ENCODE measurements at regions not wholly inside any gene's neighbourhood (a gene's known extent, or its start where the extent isn't known, plus 50 kb on each side); places are given as distances from the start of the nearest gene placed in this dataset.

- Histone ChIP-seq H3K27me3 (no peaks in the 10 kb centered on the region), H3K4me1 (no peaks in the 10 kb centered on the region), H3K4me3 (replicated peaks in 1 of 3) (no peak overlapping the region), H3K9me3 (no peaks in the 10 kb centered on the region), H3K27ac (no peak overlapping the region), H3K36me3 (no peaks in the 10 kb centered on the region)
- intact Hi-C loops (cut with DNase I), result no loop called here
- DNase-seq, result no peak
- 49 to 63% methylated on average over 4 of the region's 4 CpGs for WGBS, 2 donors
- TF ChIP-seq CTCF (IDR thresholded peaks at IDR 0.05), result no peak
- TF ChIP-seq POLR2A (IDR thresholded peaks at IDR 0.05), result no peak
Observed at GRCh38 chr11:134481933-134482527, 70.0 kb upstream of the B3GAT1 start.

- H3K27me3 ChIP-seq, result no peaks in the 10 kb centered on the region
- H3K36me3 ChIP-seq, result no peaks in the 10 kb centered on the region
- intact Hi-C loops (cut with DNase I), result no loop called here
- H3K4me1 ChIP-seq, result no peaks in the 10 kb centered on the region
- no peak overlapping the region for H3K4me3 ChIP-seq (replicated peaks in 1 of 3)
- WGBS, 2 donors, result 89 to 90% methylated on average over 3 of the region's 3 CpGs
- DNase-seq, result no peak
- TF ChIP-seq CTCF (IDR thresholded peaks at IDR 0.05) (no peak), POLR2A (IDR thresholded peaks at IDR 0.05) (no peak)
- H3K27ac ChIP-seq, result no peak overlapping the region
- no peaks in the 10 kb centered on the region for H3K9me3 ChIP-seq
Observed at GRCh38 chr11:134481135-134481534, 69.1 kb upstream of the B3GAT1 start.

GRCh38 chr11:134480136-134480712, 68.2 kb upstream of the B3GAT1 start:
- TF ChIP-seq CTCF (IDR thresholded peaks at IDR 0.05), result no peak
- TF ChIP-seq POLR2A (IDR thresholded peaks at IDR 0.05), result no peak
- intact Hi-C loops (cut with DNase I), result no loop called here
- no peak for DNase-seq
- Histone ChIP-seq H3K9me3 (no peaks in the 10 kb centered on the region), H3K36me3 (no peaks in the 10 kb centered on the region), H3K27ac (no peak overlapping the region), H3K4me3 (replicated peaks in 1 of 3) (no peak overlapping the region), H3K27me3 (no peaks in the 10 kb centered on the region), H3K4me1 (no peaks in the 10 kb centered on the region)
- 75 to 82% methylated on average over 5 of the region's 5 CpGs for WGBS, 2 donors

GRCh38 chr11:134479206-134480135, 67.4 kb upstream of the B3GAT1 start:
- Histone ChIP-seq H3K4me3 (replicated peaks in 1 of 3) (no peak overlapping the region), H3K4me1 (no peaks in the 10 kb centered on the region), H3K27me3 (no peaks in the 10 kb centered on the region), H3K27ac (no peak overlapping the region), H3K9me3 (no peaks in the 10 kb centered on the region), H3K36me3 (no peaks in the 10 kb centered on the region)
- intact Hi-C loops (cut with DNase I), result loop anchor here (10.0 kb wide), 1 partner anchor 115 kb away; no protein-coding TSS in a partner anchor
- TF ChIP-seq CTCF (IDR thresholded peaks at IDR 0.05) (no peak), POLR2A (IDR thresholded peaks at IDR 0.05) (no peak)
- WGBS, 2 donors, result 83 to 85% methylated on average over 18 to 20 of the region's 21 CpGs
- DNase-seq, result no peak

Data from thyroid gland (tissue), 4 donors.